Esophagus muscularis mucosa (tissue), 4 donors: ENCODE measurements at regions not wholly inside any gene's neighbourhood (a gene's known extent, or its start where the extent isn't known, plus 50 kb on each side); places are given as distances from the start of the nearest gene placed in this dataset.
"Not testable (repeated sequence)": the region's sequence is repeated elsewhere in the genome, so short reads cannot be mapped to it uniquely, and the experiment has no call there.

Experiments used
- EP300 ChIP-seq: sonication (generic); formaldehyde crosslinking; IDR thresholded peaks from one replicate; pipeline ENCODE4 v1.6.1; 2017; ENCODE audit warnings: antibody characterized with exemption
- POLR2A ChIP-seq: fragments of 450-650 bp; IDR thresholded peaks from one replicate; pipeline ENCODE4 v1.6.1; 2017; ENCODE audit warnings: antibody characterized with exemption, moderate library complexity, mild to moderate bottlenecking, low read depth
- POLR2AphosphoS5 ChIP-seq, 2 donors: sonication (generic); formaldehyde crosslinking; IDR thresholded peaks; one replicate each; pipeline ENCODE4 v1.6.1; 2017; ENCODE audit warnings: antibody characterized with exemption in 2 of 2
- TF ChIP-seq, protein P1 (sequence below), 3 experiments: fragments of 200-600 bp in 2 of 3; fragments of 450-650 bp in 1 of 3; sonication (generic) in 2 of 3; IDR thresholded peaks; one replicate each; pipeline ENCODE4 v1.5.1; 2017 to 2019; ENCODE audit warnings: antibody characterized with exemption in 3 of 3, mild to moderate bottlenecking in 2 of 3, moderate library complexity in 1 of 3

DNA sequence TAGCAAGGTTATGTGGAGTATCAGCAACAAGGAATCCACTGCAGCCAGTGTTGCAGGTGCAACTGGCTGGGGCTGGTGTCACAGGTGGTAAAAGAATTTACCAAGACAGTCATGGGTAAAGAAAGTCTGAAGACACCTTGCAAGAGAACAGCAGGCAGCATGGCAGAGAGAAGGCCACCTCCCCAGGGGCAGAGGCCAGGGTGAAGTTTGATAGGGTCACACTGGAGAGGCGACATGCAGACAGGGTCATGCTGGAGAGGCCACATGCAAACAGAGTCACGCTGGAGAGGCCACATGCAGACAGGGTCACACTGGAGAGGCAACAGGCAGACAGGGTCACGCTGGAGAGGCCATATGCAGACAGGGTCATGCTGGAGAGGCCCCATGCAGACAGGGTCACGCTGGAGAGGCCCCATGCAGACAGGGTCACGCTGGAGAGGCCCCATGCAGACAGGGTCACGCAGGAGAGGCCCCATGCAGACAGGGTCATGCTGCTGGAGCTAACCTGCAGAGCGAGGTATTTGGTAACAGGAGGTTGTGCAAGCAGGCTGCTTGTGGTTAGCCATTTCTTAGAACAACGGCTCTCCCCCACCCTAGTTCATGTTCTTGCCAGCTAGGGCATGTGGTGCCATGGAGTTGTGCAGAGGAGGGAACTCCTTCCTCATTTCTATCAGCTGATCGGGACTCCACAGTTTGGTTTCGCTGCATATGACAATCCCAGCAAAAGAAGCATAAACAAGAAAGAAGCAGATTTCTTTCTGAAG is 188.2 kb upstream of the FOXD4L5 start:
- not testable (repeated sequence) for TF ChIP-seq POLR2AphosphoS5 (IDR thresholded peaks at IDR 0.05); POLR2A; EP300
- TF ChIP-seq, protein P1, sequence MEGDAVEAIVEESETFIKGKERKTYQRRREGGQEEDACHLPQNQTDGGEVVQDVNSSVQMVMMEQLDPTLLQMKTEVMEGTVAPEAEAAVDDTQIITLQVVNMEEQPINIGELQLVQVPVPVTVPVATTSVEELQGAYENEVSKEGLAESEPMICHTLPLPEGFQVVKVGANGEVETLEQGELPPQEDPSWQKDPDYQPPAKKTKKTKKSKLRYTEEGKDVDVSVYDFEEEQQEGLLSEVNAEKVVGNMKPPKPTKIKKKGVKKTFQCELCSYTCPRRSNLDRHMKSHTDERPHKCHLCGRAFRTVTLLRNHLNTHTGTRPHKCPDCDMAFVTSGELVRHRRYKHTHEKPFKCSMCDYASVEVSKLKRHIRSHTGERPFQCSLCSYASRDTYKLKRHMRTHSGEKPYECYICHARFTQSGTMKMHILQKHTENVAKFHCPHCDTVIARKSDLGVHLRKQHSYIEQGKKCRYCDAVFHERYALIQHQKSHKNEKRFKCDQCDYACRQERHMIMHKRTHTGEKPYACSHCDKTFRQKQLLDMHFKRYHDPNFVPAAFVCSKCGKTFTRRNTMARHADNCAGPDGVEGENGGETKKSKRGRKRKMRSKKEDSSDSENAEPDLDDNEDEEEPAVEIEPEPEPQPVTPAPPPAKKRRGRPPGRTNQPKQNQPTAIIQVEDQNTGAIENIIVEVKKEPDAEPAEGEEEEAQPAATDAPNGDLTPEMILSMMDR (IDR thresholded peaks at IDR 0.05), result not testable (repeated sequence)
